ENCODE measurements at regions not wholly inside any gene's neighbourhood (a gene's known extent, or its start where the extent isn't known, plus 50 kb on each side); places are given as distances from the start of the nearest gene placed in this dataset.
A peak's percentile ranks its signal among the peaks of the same experiment; 100 is the strongest.
"Not testable (repeated sequence)": the region's sequence is repeated elsewhere in the genome, so short reads cannot be mapped to it uniquely, and the experiment has no call there.

GRCh38 chr2:117257362-117257761 lies 557.1 kb upstream of the DDX18 start:
- DNase-seq: no peak

- DNase-seq: no peak
These were observed 544.9 kb upstream of the DDX18 start for GRCh38 chr2:117269574-117269973.

- no peak for DNase-seq
These were observed 542.9 kb upstream of the DDX18 start for GRCh38 chr2:117271631-117272030.

- no peak for DNase-seq
These were observed 541.4 kb upstream of the DDX18 start for GRCh38 chr2:117273009-117273671.

- no peak for DNase-seq
These were observed 521.5 kb upstream of the DDX18 start for GRCh38 chr2:117293012-117293411.

- no peak for DNase-seq
These were observed 515.0 kb upstream of the DDX18 start for GRCh38 chr2:117299451-117299850.

- DNase-seq: no peak
These were observed 505.4 kb upstream of the DDX18 start for GRCh38 chr2:117308861-117309770.

- no peak for DNase-seq
These were observed 492.7 kb upstream of the DDX18 start for GRCh38 chr2:117321816-117322215.

- no peak for DNase-seq
These were observed 491.2 kb upstream of the DDX18 start for GRCh38 chr2:117323331-117323730.

GRCh38 chr2:117330641-117331040 lies 483.9 kb upstream of the DDX18 start:
- no peak for DNase-seq

GRCh38 chr2:117335967-117336366 lies 478.5 kb upstream of the DDX18 start:
- DNase-seq: no peak

- no peak for DNase-seq
These were observed 478.0 kb upstream of the DDX18 start for GRCh38 chr2:117336496-117336895.

- DNase-seq: not testable (repeated sequence)
These were observed 476.5 kb upstream of the DDX18 start for GRCh38 chr2:117337981-117338380.

GRCh38 chr2:117339980-117340379 lies 474.5 kb upstream of the DDX18 start:
- DNase-seq: no peak

GRCh38 chr2:117341690-117342089 lies 472.8 kb upstream of the DDX18 start:
- no peak for DNase-seq

- no peak for DNase-seq
These were observed 472.1 kb upstream of the DDX18 start for GRCh38 chr2:117342415-117342814.

GRCh38 chr2:117349687-117350086 lies 464.8 kb upstream of the DDX18 start:
- no peak for DNase-seq

- DNase-seq: no peak
These were observed 463.1 kb upstream of the DDX18 start for GRCh38 chr2:117351396-117351795.

- DNase-seq: peak; percentile 32
These were observed 455.1 kb upstream of the DDX18 start for GRCh38 chr2:117359266-117359914.

- no peak for DNase-seq
These were observed 453.9 kb upstream of the DDX18 start for GRCh38 chr2:117360586-117360985.

GRCh38 chr2:117378653-117379052 lies 435.8 kb upstream of the DDX18 start:
- DNase-seq: no peak

- no peak for DNase-seq
These were observed 434.6 kb upstream of the DDX18 start for GRCh38 chr2:117379928-117380327.

- DNase-seq: not testable (repeated sequence)
These were observed 430.5 kb upstream of the DDX18 start for GRCh38 chr2:117383997-117384396.

- no peak for DNase-seq
These were observed 418.3 kb upstream of the DDX18 start for GRCh38 chr2:117396161-117396560.
